PC-9 (cell line): ENCODE measurements at regions not wholly inside any gene's neighbourhood (a gene's known extent, or its start where the extent isn't known, plus 50 kb on each side); places are given as distances from the start of the nearest gene placed in this dataset.

Experiments
- BruUV-seq: library from RNA; stranded (reverse); fragments of 400-500 nt; replicated peaks from 2 replicates; lab custom pipeline; 2021; lab: Mats Ljungman, UMichigan
- CTCF ChIA-PET: fragments of 300-600 bp; sonication (Branson Sonifier 250); formaldehyde crosslinking; loops from one replicate; lab custom pipeline; 2022; ENCODE audit warnings: antibody characterized with exemption; lab: Charles Lee
- POLR2A ChIA-PET: fragments of 300-600 bp; sonication (Branson Sonifier 250); formaldehyde crosslinking; loops from one replicate; lab custom pipeline; 2022; ENCODE audit warnings: antibody characterized with exemption; ENCODE audit not compliant: unreplicated experiment; lab: Charles Lee
- DNase-seq, 2 experiments: peaks; one replicate each; pipeline versions ENCODE4 v3.0.0 to v3.0.0-alpha.2; 2015 to 2022; ENCODE audit warnings: mixed read lengths in 1 of 2
- H2AFZ ChIP-seq: fragments of 200-600 bp; sonication (generic); 2 replicates; pipeline ENCODE4 v1.8.1; 2017; ENCODE audit warnings: antibody characterized with exemption
- H3F3A ChIP-seq: fragments of 200-600 bp; sonication (generic); 2 replicates; pipeline ENCODE4 v1.8.1; 2017; ENCODE audit warnings: antibody characterized with exemption, mild to moderate bottlenecking, low read depth; ENCODE audit not compliant: insufficient read depth
- H3K27ac ChIP-seq: fragments of 200-600 bp; sonication (generic); 2 replicates; pipeline ENCODE4 v1.6.1; 2016; ENCODE audit warnings: mixed run types
- H3K27me3 ChIP-seq: fragments of 200-600 bp; sonication (generic); 2 replicates; pipeline ENCODE4 v1.6.1; 2016; ENCODE audit warnings: low read depth, mixed run types; ENCODE audit not compliant: insufficient read depth
- H3K36me3 ChIP-seq: fragments of 200-600 bp; sonication (generic); 2 replicates; pipeline ENCODE4 v1.6.1; 2016; ENCODE audit warnings: low read depth, mixed run types
- H3K4me1 ChIP-seq: fragments of 200-600 bp; sonication (generic); replicated peaks from 2 replicates; pipeline ENCODE4 v1.6.1; 2016; ENCODE audit warnings: mixed run types; ENCODE audit not compliant: insufficient read depth
- H3K4me2 ChIP-seq: fragments of 200-600 bp; sonication (generic); 2 replicates; pipeline ENCODE4 v1.6.1; 2017; ENCODE audit warnings: mixed run types
- H3K4me3 ChIP-seq: fragments of 200-600 bp; sonication (generic); 2 replicates; pipeline ENCODE4 v1.6.1; 2016; ENCODE audit warnings: mixed run types
- H3K79me2 ChIP-seq: fragments of 200-600 bp; sonication (generic); 2 replicates; pipeline ENCODE4 v1.6.1; 2017; ENCODE audit warnings: low read depth, mixed run types
- H3K9me2 ChIP-seq: fragments of 200-600 bp; sonication (generic); 2 replicates; pipeline ENCODE4 v1.8.1; 2017; ENCODE audit warnings: mild to moderate bottlenecking; ENCODE audit not compliant: insufficient read depth
- H3K9me3 ChIP-seq: fragments of 200-600 bp; sonication (generic); 2 replicates; pipeline ENCODE4 v1.8.1; 2016; ENCODE audit warnings: low read depth; ENCODE audit not compliant: insufficient read depth
- H4K20me1 ChIP-seq: fragments of 200-600 bp; sonication (generic); 2 replicates; pipeline ENCODE4 v1.8.1; 2017; ENCODE audit not compliant: insufficient read depth
- CTCF ChIP-seq: fragments of 200-600 bp; sonication (generic); conservative IDR thresholded peaks from 2 replicates; pipeline ENCODE4 v1.6.1; 2017; ENCODE audit warnings: mixed run types, antibody characterized with exemption, mild to moderate bottlenecking, moderate library complexity
- EZH2 ChIP-seq: fragments of 200-600 bp; sonication (generic); IDR thresholded peaks from 2 replicates; pipeline ENCODE4 v1.8.0; 2017; ENCODE audit warnings: antibody characterized with exemption, low read depth
- intact Hi-C: fragments of 100-400 bp; cut with micrococcal nuclease; formaldehyde crosslinking; loops from one replicate; pipeline ENCODE4 v1.10.0; 2022; ENCODE audit not compliant: unreplicated experiment

- Histone ChIP-seq H3K36me3 (no peaks in the 10 kb centered on the region), H3K27ac (no peak overlapping the region), H3K9me3 (no peaks in the 10 kb centered on the region), H3K9me2 (no peaks in the 10 kb centered on the region), H3K4me3 (no peak overlapping the region), H3K4me1 (peaks cover 2% of the 10 kb centered on the region; the same call in 1 of the 2 replicates), H2AFZ (no peak overlapping the region), H3K27me3 (no peaks in the 10 kb centered on the region), H4K20me1 (no peaks in the 10 kb centered on the region), H3F3A (no peaks in the 10 kb centered on the region), H3K4me2 (no peak overlapping the region), H3K79me2 (no peaks in the 10 kb centered on the region)
- intact Hi-C loops: no loop called here
- DNase-seq: no peak
- no TSS peak for BruUV-seq
- ChIA-PET POLR2A (no interaction called here), CTCF (no interaction called here)
- TF ChIP-seq EZH2 (no peak), CTCF (no peak)
These were observed 193.0 kb upstream of the IRX3 start for GRCh38 chr16:54479546-54479945.

- Histone ChIP-seq H3K4me1 (no peaks in the 10 kb centered on the region), H3K4me2 (no peak overlapping the region), H3K4me3 (no peak overlapping the region), H3K36me3 (no peaks in the 10 kb centered on the region), H3K27me3 (no peaks in the 10 kb centered on the region), H4K20me1 (no peaks in the 10 kb centered on the region), H3F3A (no peaks in the 10 kb centered on the region), H3K9me2 (no peaks in the 10 kb centered on the region), H2AFZ (no peak overlapping the region), H3K79me2 (no peaks in the 10 kb centered on the region), H3K27ac (no peak overlapping the region), H3K9me3 (no peaks in the 10 kb centered on the region)
- ChIA-PET CTCF (no interaction called here), POLR2A (no interaction called here)
- TF ChIP-seq EZH2: no peak
- TF ChIP-seq CTCF: no peak
- no TSS peak for BruUV-seq
- no peak for DNase-seq
- intact Hi-C loops: no loop called here
These were observed 191.1 kb upstream of the IRX3 start for GRCh38 chr16:54477714-54478113.

- H3K9me2 ChIP-seq: no peaks in the 10 kb centered on the region
- H3K27ac ChIP-seq: no peak overlapping the region
- no peak overlapping the region for H3K4me3 ChIP-seq
- TF ChIP-seq CTCF: no peak
- TF ChIP-seq EZH2: no peak
- ChIA-PET POLR2A (no interaction called here), CTCF (no interaction called here)
- H3K9me3 ChIP-seq: no peaks in the 10 kb centered on the region
- H3K36me3 ChIP-seq: no peaks in the 10 kb centered on the region
- no peak overlapping the region for H2AFZ ChIP-seq
- no peak overlapping the region for H3K4me2 ChIP-seq
- H3F3A ChIP-seq: no peaks in the 10 kb centered on the region
- no peaks in the 10 kb centered on the region for H4K20me1 ChIP-seq
- DNase-seq: no peak
- BruUV-seq: no TSS peak
- no peaks in the 10 kb centered on the region for H3K4me1 ChIP-seq
- no peaks in the 10 kb centered on the region for H3K27me3 ChIP-seq
- intact Hi-C loops: no loop called here
- no peaks in the 10 kb centered on the region for H3K79me2 ChIP-seq
These were observed 188.5 kb upstream of the IRX3 start for GRCh38 chr16:54475019-54475601.
